SK-N-SH (cell line): ENCODE measurements at regions not wholly inside any gene's neighbourhood (a gene's known extent, or its start where the extent isn't known, plus 50 kb on each side); places are given as distances from the start of the nearest gene placed in this dataset.
A peak's percentile ranks its signal among the peaks of the same experiment; 100 is the strongest.

Experiments used
- CTCF ChIA-PET: fragments of 300-600, 350-600 bp; formaldehyde crosslinking; extraction: SDS; loops from one replicate; lab custom pipeline; 2021; lab: Yijun Ruan, JAX
- POLR2A ChIA-PET: fragments of 350-600 bp; sonication (Branson Sonifier 250); formaldehyde crosslinking; extraction: SDS; loops from one replicate; lab custom pipeline; 2020; ENCODE audit warnings: antibody characterized with exemption, inconsistent platforms; lab: Yijun Ruan, JAX
- DNase-seq: peaks from one replicate; pipeline ENCODE4 v3.0.0; 2012
- H2AFZ ChIP-seq: fragments of 200-600 bp; sonication (generic); 2 replicates; pipeline ENCODE4 v1.8.1; 2016; ENCODE audit warnings: antibody characterized with exemption, mild to moderate bottlenecking, low read depth
- H3F3A ChIP-seq: fragments of 200-600 bp; sonication (generic); replicated peaks from 2 replicates; pipeline ENCODE3; 2016; ENCODE audit warnings: antibody characterized with exemption, mild to moderate bottlenecking; ENCODE audit not compliant: insufficient read depth
- H3K27ac ChIP-seq, 2 experiments: fragments of 200-500 bp in 1 of 2; fragments of 200-600 bp in 1 of 2; sonication (Bioruptor generic) in 1 of 2; sonication (generic), shearing (Covaris generic) in 1 of 2; 2 replicates each; pipeline versions ENCODE4 v1.5.1 to v1.6.1; 2014 to 2016; ENCODE audit warnings: low read depth in 2 of 2, inconsistent platforms in 1 of 2, low read length in 1 of 2, mild to moderate bottlenecking in 1 of 2, mixed read lengths in 1 of 2
- H3K27me3 ChIP-seq: fragments of 200-600 bp; sonication (generic), shearing (Covaris generic); 2 replicates; pipeline ENCODE4 v1.6.1; 2016; ENCODE audit warnings: mixed run types; ENCODE audit not compliant: insufficient read depth
- H3K36me3 ChIP-seq, 2 experiments: fragments of 200-500 bp in 1 of 2; fragments of 200-600 bp in 1 of 2; sonication (Bioruptor generic) in 1 of 2; sonication (generic) in 1 of 2; replicated peaks in 1 of 2; 2 replicates each; pipeline versions ENCODE3 to v1.5.1; 2014 to 2016; ENCODE audit warnings: low read length in 1 of 2, mild to moderate bottlenecking in 1 of 2; ENCODE audit not compliant: insufficient read depth in 2 of 2, control insufficient read depth in 1 of 2
- H3K4me1 ChIP-seq, 2 experiments: fragments of 200-500 bp in 1 of 2; fragments of 200-600 bp in 1 of 2; sonication (Bioruptor generic) in 1 of 2; sonication (generic), shearing (Covaris generic) in 1 of 2; 2 replicates each; pipeline versions ENCODE4 v1.5.1 to v1.6.1; 2014 to 2016; ENCODE audit warnings: low read depth in 1 of 2, low read length in 1 of 2, mixed run types in 1 of 2; ENCODE audit not compliant: insufficient read depth in 2 of 2, control insufficient read depth in 1 of 2
- H3K4me2 ChIP-seq: fragments of 200-600 bp; sonication (generic), shearing (Covaris generic); 2 replicates; pipeline ENCODE4 v1.6.1; 2017; ENCODE audit warnings: mixed run types
- H3K4me3 ChIP-seq, 2 experiments: fragments of 200-500 bp in 1 of 2; fragments of 200-600 bp in 1 of 2; sonication (Bioruptor generic) in 1 of 2; sonication (generic), shearing (Covaris generic) in 1 of 2; 2 replicates each; pipeline versions ENCODE4 v1.5.1 to v1.8.1; 2014 to 2016; ENCODE audit warnings: low read depth in 2 of 2, inconsistent platforms in 1 of 2, low read length in 1 of 2, mild to moderate bottlenecking in 1 of 2, mixed read lengths in 1 of 2, moderate library complexity in 1 of 2
- H3K79me2 ChIP-seq: fragments of 200-600 bp; sonication (generic); 2 replicates; pipeline ENCODE4 v1.8.1; 2017; ENCODE audit warnings: mild to moderate bottlenecking; ENCODE audit not compliant: insufficient read depth
- H3K9ac ChIP-seq: fragments of 200-600 bp; sonication (generic); 2 replicates; pipeline ENCODE4 v1.6.1; 2017; ENCODE audit warnings: mixed run types
- H3K9me2 ChIP-seq: fragments of 200-600 bp; sonication (generic); 2 replicates; pipeline ENCODE4 v1.6.1; 2017; ENCODE audit warnings: mixed run types
- H3K9me3 ChIP-seq: fragments of 200-600 bp; sonication (generic); 2 replicates; pipeline ENCODE4 v1.6.1; 2017; ENCODE audit warnings: mixed run types, mild to moderate bottlenecking, moderate library complexity
- H4K20me1 ChIP-seq: fragments of 200-600 bp; sonication (generic); 2 replicates; pipeline ENCODE4 v1.6.1; 2017; ENCODE audit warnings: mild to moderate bottlenecking, mixed run types; ENCODE audit not compliant: insufficient read depth
- CTCF ChIP-seq: fragments of 200-600 bp; sonication (generic); IDR thresholded peaks from 2 replicates; pipeline ENCODE4 v1.6.1; 2017; ENCODE audit warnings: antibody characterized with exemption, mild to moderate bottlenecking, moderate library complexity
- ELF1 ChIP-seq: IDR thresholded peaks from 2 replicates; pipeline ENCODE4 v1.4.0; 2012
- EP300 ChIP-seq, 2 experiments: IDR thresholded peaks; 2 replicates each; pipeline versions ENCODE4 v1.4.0 to v1.6.1; 2012; ENCODE audit warnings: borderline replicate concordance in 1 of 2, low read depth in 1 of 2, low read length in 1 of 2
- EZH2phosphoT487 ChIP-seq: fragments of 200-600 bp; sonication (generic); IDR thresholded peaks from 2 replicates; pipeline ENCODE4 v1.6.1; 2017; ENCODE audit warnings: low read depth, mixed run types, mild to moderate bottlenecking, antibody characterized with exemption, moderate library complexity, borderline replicate concordance
- FOXJ3 ChIP-seq: sonication (generic); formaldehyde crosslinking; IDR thresholded peaks from 2 replicates; pipeline ENCODE4 v1.5.1; 2020; ENCODE audit warnings: mild to moderate bottlenecking, missing genetic modification reagents
- GATA2 ChIP-seq: sonication (generic); formaldehyde crosslinking; IDR thresholded peaks from 2 replicates; pipeline ENCODE4 v1.5.0; 2020; ENCODE audit warnings: mild to moderate bottlenecking, missing genetic modification reagents
- MXI1 ChIP-seq: IDR thresholded peaks from 2 replicates; pipeline ENCODE4 v1.6.1; 2012; ENCODE audit warnings: mild to moderate bottlenecking, low read depth, low read length, improper control_type of control experiment
- NRF1 ChIP-seq: IDR thresholded peaks from 2 replicates; pipeline ENCODE4 v1.6.1; 2012; ENCODE audit warnings: low read depth, mild to moderate bottlenecking, low read length
- RAD21 ChIP-seq: IDR thresholded peaks from 2 replicates; pipeline ENCODE4 v1.6.1; 2012; ENCODE audit warnings: mild to moderate bottlenecking, low read length
- RXRA ChIP-seq: IDR thresholded peaks from 2 replicates; pipeline ENCODE4 v1.4.0; 2012; ENCODE audit warnings: low read depth, mild to moderate bottlenecking, borderline replicate concordance
- TAF1 ChIP-seq: IDR thresholded peaks from 2 replicates; pipeline ENCODE4 v1.6.1; 2012; ENCODE audit warnings: low read depth, mild to moderate bottlenecking, low read length, moderate library complexity, borderline replicate concordance
- USF1 ChIP-seq: IDR thresholded peaks from 2 replicates; pipeline ENCODE4 v1.4.0; 2012; ENCODE audit warnings: low read depth, borderline replicate concordance
- YY1 ChIP-seq: IDR thresholded peaks from 2 replicates; pipeline ENCODE4 v1.4.0; 2012; ENCODE audit warnings: low read depth, mild to moderate bottlenecking
- ZBTB33 ChIP-seq: IDR thresholded peaks from 2 replicates; pipeline ENCODE4 v1.4.0; 2012; ENCODE audit warnings: low read depth, borderline replicate concordance
- WGBS: methylation state at CpG from one replicate; pipeline ENCODE4 v1.1.6; 2017; ENCODE audit warnings: low lambda C conversion rate; 5-methylcytosine and 5-hydroxymethylcytosine counted together
- TF ChIP-seq, protein P1 (sequence below): IDR thresholded peaks from 2 replicates; pipeline ENCODE4; 2012
- TF ChIP-seq, protein P2 (sequence below): IDR thresholded peaks from 2 replicates; pipeline ENCODE4 v1.6.1; 2012; ENCODE audit warnings: mild to moderate bottlenecking, low read depth, low read length, moderate library complexity

- TF ChIP-seq YY1 (no peak), RXRA (0 out of 2 replicates have a peak, but pooled peaks have one; percentile 33), MXI1 (no peak), TAF1 (no peak), EZH2phosphoT487 (no peak), ZBTB33 (no peak), GATA2 (no peak)
- TF ChIP-seq, all 33 proteins: peak for 11
Measured at GRCh38 chr10:34908481-34908880, 93.4 kb upstream of the PARD3 start (continued).

GRCh38 chr10:34907743-34908430 lies 92.8 kb upstream of the PARD3 start:
- DNase-seq, result no peak
- peak overlapping the region; percentile 58; the same call in 1 of the 2 replicates for H3K4me2 ChIP-seq

More at GRCh38 chr10:34907743-34908430, 92.8 kb upstream of the PARD3 start:
- Histone ChIP-seq H3K36me3 (no peaks in the 10 kb centered on the region), H3K4me3 (no peak overlapping the region; a peak in 1 of 4 replicates), H3F3A (peaks cover 16% of the 10 kb centered on the region), H4K20me1 (no peaks in the 10 kb centered on the region), H3K79me2 (no peaks in the 10 kb centered on the region), H3K27me3 (no peaks in the 10 kb centered on the region), H2AFZ (peak overlapping the region; percentile 44; the same call in 1 of the 2 replicates), H3K9me3 (no peaks in the 10 kb centered on the region), H3K9ac (no peak overlapping the region), H3K27ac (peak overlapping the region; percentile 68 to 72; a peak in 3 of 4 replicates), H3K9me2 (no peaks in the 10 kb centered on the region), H3K4me1 (peaks cover 13 to 19% of the 10 kb centered on the region in 2 experiments; a peak in 3 of 4 replicates)
- POLR2A ChIA-PET, result no interaction called here
- TF ChIP-seq, protein P1, sequence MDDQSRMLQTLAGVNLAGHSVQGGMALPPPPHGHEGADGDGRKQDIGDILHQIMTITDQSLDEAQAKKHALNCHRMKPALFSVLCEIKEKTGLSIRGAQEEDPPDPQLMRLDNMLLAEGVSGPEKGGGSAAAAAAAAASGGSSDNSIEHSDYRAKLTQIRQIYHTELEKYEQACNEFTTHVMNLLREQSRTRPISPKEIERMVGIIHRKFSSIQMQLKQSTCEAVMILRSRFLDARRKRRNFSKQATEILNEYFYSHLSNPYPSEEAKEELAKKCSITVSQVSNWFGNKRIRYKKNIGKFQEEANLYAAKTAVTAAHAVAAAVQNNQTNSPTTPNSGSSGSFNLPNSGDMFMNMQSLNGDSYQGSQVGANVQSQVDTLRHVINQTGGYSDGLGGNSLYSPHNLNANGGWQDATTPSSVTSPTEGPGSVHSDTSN, result no peak
- TF ChIP-seq YY1 (no peak), ELF1 (no peak), USF1 (no peak), ZBTB33 (no peak), RAD21 (no peak), CTCF (no peak), FOXJ3 (CRISPR knock-in tag) (no peak), NRF1 (no peak), EP300 (IDR thresholded peaks at IDR 0.05; ENCODE audit: borderline replicate concordance in 1 of 2, low read depth in 1 of 2, low read length in 1 of 2) (no peak)
- TF ChIP-seq, protein P2, sequence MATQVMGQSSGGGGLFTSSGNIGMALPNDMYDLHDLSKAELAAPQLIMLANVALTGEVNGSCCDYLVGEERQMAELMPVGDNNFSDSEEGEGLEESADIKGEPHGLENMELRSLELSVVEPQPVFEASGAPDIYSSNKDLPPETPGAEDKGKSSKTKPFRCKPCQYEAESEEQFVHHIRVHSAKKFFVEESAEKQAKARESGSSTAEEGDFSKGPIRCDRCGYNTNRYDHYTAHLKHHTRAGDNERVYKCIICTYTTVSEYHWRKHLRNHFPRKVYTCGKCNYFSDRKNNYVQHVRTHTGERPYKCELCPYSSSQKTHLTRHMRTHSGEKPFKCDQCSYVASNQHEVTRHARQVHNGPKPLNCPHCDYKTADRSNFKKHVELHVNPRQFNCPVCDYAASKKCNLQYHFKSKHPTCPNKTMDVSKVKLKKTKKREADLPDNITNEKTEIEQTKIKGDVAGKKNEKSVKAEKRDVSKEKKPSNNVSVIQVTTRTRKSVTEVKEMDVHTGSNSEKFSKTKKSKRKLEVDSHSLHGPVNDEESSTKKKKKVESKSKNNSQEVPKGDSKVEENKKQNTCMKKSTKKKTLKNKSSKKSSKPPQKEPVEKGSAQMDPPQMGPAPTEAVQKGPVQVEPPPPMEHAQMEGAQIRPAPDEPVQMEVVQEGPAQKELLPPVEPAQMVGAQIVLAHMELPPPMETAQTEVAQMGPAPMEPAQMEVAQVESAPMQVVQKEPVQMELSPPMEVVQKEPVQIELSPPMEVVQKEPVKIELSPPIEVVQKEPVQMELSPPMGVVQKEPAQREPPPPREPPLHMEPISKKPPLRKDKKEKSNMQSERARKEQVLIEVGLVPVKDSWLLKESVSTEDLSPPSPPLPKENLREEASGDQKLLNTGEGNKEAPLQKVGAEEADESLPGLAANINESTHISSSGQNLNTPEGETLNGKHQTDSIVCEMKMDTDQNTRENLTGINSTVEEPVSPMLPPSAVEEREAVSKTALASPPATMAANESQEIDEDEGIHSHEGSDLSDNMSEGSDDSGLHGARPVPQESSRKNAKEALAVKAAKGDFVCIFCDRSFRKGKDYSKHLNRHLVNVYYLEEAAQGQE, result no peak
- CTCF ChIA-PET, result interaction anchor here (0.7 kb wide), 1 partner anchor 1086 kb away, joined by 3 read pairs; no protein-coding TSS in a partner anchor
- WGBS, result 49% methylated on average over 5 of the region's 5 CpGs
